ENCODE measurements at regions not wholly inside any gene's neighbourhood (a gene's known extent, or its start where the extent isn't known, plus 50 kb on each side); places are given as distances from the start of the nearest gene placed in this dataset.

GRCh38 chr2:118755901-118756300 lies 91.5 kb downstream of the EN1 start:
- no peak for TF ChIP-seq POLR2A (IDR thresholded peaks at IDR 0.05)
- TF ChIP-seq CTCF (IDR thresholded peaks at IDR 0.05) = no peak

Measured in thyroid gland (tissue), 4 donors.